ENCODE measurements at regions not wholly inside any gene's neighbourhood (a gene's known extent, or its start where the extent isn't known, plus 50 kb on each side); places are given as distances from the start of the nearest gene placed in this dataset.

GRCh38 chr3:59698091-59698490 is 648.3 kb upstream of the CFAP20DC start:
- DNase-seq: no peak

GRCh38 chr3:59696783-59697182 is 647.0 kb upstream of the CFAP20DC start:
- no peak for DNase-seq

GRCh38 chr3:59695860-59696259 is 646.0 kb upstream of the CFAP20DC start:
- no peak for DNase-seq

GRCh38 chr3:59692117-59692516 is 642.3 kb upstream of the CFAP20DC start:
- DNase-seq: no peak

- DNase-seq: no peak
Observed at GRCh38 chr3:59690886-59691285, 641.1 kb upstream of the CFAP20DC start.

- DNase-seq: no peak
Observed at GRCh38 chr3:59688636-59689035, 638.8 kb upstream of the CFAP20DC start.

- DNase-seq: no peak
Observed at GRCh38 chr3:59685432-59685831, 635.6 kb upstream of the CFAP20DC start.

GRCh38 chr3:59684766-59685165 is 634.9 kb upstream of the CFAP20DC start:
- DNase-seq: no peak

- DNase-seq: no peak
Observed at GRCh38 chr3:59680919-59681318, 631.1 kb upstream of the CFAP20DC start.

- DNase-seq: no peak
Observed at GRCh38 chr3:59677747-59678702, 628.2 kb upstream of the CFAP20DC start.

- no peak for DNase-seq
Observed at GRCh38 chr3:59675495-59675894, 625.7 kb upstream of the CFAP20DC start.

GRCh38 chr3:59663076-59663850 is 613.4 kb upstream of the CFAP20DC start:
- DNase-seq: no peak

- DNase-seq: no peak
Observed at GRCh38 chr3:59660852-59661625, 611.2 kb upstream of the CFAP20DC start.

GRCh38 chr3:59660376-59660775 is 610.6 kb upstream of the CFAP20DC start:
- DNase-seq: no peak

- DNase-seq: no peak
Observed at GRCh38 chr3:59659755-59660154, 609.9 kb upstream of the CFAP20DC start.

- no peak for DNase-seq
Observed at GRCh38 chr3:59658866-59659265, 609.0 kb upstream of the CFAP20DC start.

GRCh38 chr3:59658274-59658673 is 608.4 kb upstream of the CFAP20DC start:
- no peak for DNase-seq

- DNase-seq: no peak
Observed at GRCh38 chr3:59655418-59656015, 605.7 kb upstream of the CFAP20DC start.

- no peak for DNase-seq
Observed at GRCh38 chr3:59654480-59655417, 604.9 kb upstream of the CFAP20DC start.

- no peak for DNase-seq
Observed at GRCh38 chr3:59654123-59654479, 604.3 kb upstream of the CFAP20DC start.

GRCh38 chr3:59653405-59654122 is 603.7 kb upstream of the CFAP20DC start:
- DNase-seq: no peak

Data from activated CD4-positive, alpha-beta T cell treated with anti-CD3 and anti-CD28 coated beads, Interleukin-2, amount 50 U/mL, for 4 hours (primary cell).